HG03097 (cell line): ENCODE measurements at regions not wholly inside any gene's neighbourhood (a gene's known extent, or its start where the extent isn't known, plus 50 kb on each side); places are given as distances from the start of the nearest gene placed in this dataset.
"Not testable (repeated sequence)": the region's sequence is repeated elsewhere in the genome, so short reads cannot be mapped to it uniquely, and the experiment has no call there.

Experiments used
- ATAC-seq: cut with Tn5 transposase; IDR thresholded peaks from one replicate; pipeline ENCODE4 v1.9.1; 2021; ENCODE audit not compliant: unreplicated experiment, low FRiP score

GRCh38 chr21:5101749-5102148, 5419.6 kb upstream of the TPTE start:
- ATAC-seq, result peak; percentile 50

GRCh38 chr21:5103880-5104561, 5417.4 kb upstream of the TPTE start:
- ATAC-seq, result not testable (repeated sequence)

GRCh38 chr21:5104562-5104928, 5416.8 kb upstream of the TPTE start:
- ATAC-seq, result not testable (repeated sequence)

GRCh38 chr21:5105939-5106708, 5415.3 kb upstream of the TPTE start:
- not testable (repeated sequence) for ATAC-seq

- not testable (repeated sequence) for ATAC-seq
Observed at GRCh38 chr21:5106767-5107464, 5414.5 kb upstream of the TPTE start.

- ATAC-seq, result not testable (repeated sequence)
Observed at GRCh38 chr21:5107637-5108036, 5413.7 kb upstream of the TPTE start.

GRCh38 chr21:5108048-5108775, 5413.2 kb upstream of the TPTE start:
- ATAC-seq, result not testable (repeated sequence)

- ATAC-seq, result not testable (repeated sequence)
Observed at GRCh38 chr21:5111197-5111596, 5410.2 kb upstream of the TPTE start.

GRCh38 chr21:5113092-5113491, 5408.3 kb upstream of the TPTE start:
- ATAC-seq, result not testable (repeated sequence)

GRCh38 chr21:5114468-5114867, 5406.9 kb upstream of the TPTE start:
- ATAC-seq, result not testable (repeated sequence)

- ATAC-seq, result not testable (repeated sequence)
Observed at GRCh38 chr21:5114893-5115645, 5406.3 kb upstream of the TPTE start.

GRCh38 chr21:5115646-5116343, 5405.6 kb upstream of the TPTE start:
- not testable (repeated sequence) for ATAC-seq

GRCh38 chr21:5116344-5117123, 5404.8 kb upstream of the TPTE start:
- ATAC-seq, result not testable (repeated sequence)

GRCh38 chr21:5117135-5117534, 5404.2 kb upstream of the TPTE start:
- ATAC-seq, result not testable (repeated sequence)

GRCh38 chr21:5117666-5118295, 5403.6 kb upstream of the TPTE start:
- ATAC-seq, result not testable (repeated sequence)

GRCh38 chr21:5118296-5118679, 5403.1 kb upstream of the TPTE start:
- ATAC-seq, result not testable (repeated sequence)

GRCh38 chr21:5119179-5119578, 5402.2 kb upstream of the TPTE start:
- not testable (repeated sequence) for ATAC-seq

GRCh38 chr21:5121399-5121798, 5400.0 kb upstream of the TPTE start:
- not testable (repeated sequence) for ATAC-seq
